Muscle of arm (tissue), 1 donor: ENCODE measurements at regions not wholly inside any gene's neighbourhood (a gene's known extent, or its start where the extent isn't known, plus 50 kb on each side); places are given as distances from the start of the nearest gene placed in this dataset.

Source experiments
- DNase-seq: peaks from one replicate; pipeline ENCODE4 v3.0.0-alpha.2; 2013

GRCh38 chr10:88060762-88061161 lies 197.3 kb downstream of the PTEN start:
- DNase-seq = no peak

- no peak for DNase-seq
These were observed 199.0 kb downstream of the PTEN start for GRCh38 chr10:88062385-88062784.

GRCh38 chr10:88062798-88063472 lies 199.5 kb downstream of the PTEN start:
- no peak for DNase-seq

GRCh38 chr10:88063861-88064557 lies 200.6 kb downstream of the PTEN start:
- DNase-seq = no peak

- peak; percentile 78 for DNase-seq
These were observed 201.4 kb downstream of the PTEN start for GRCh38 chr10:88064608-88065382.

GRCh38 chr10:88065383-88066049 lies 202.1 kb downstream of the PTEN start:
- DNase-seq = no peak

- DNase-seq = no peak
These were observed 202.9 kb downstream of the PTEN start for GRCh38 chr10:88066319-88066718.

- DNase-seq = no peak
These were observed 203.5 kb downstream of the PTEN start for GRCh38 chr10:88066876-88067275.

- no peak for DNase-seq
These were observed 204.3 kb downstream of the PTEN start for GRCh38 chr10:88067737-88068136.

GRCh38 chr10:88069338-88069737 lies 205.9 kb downstream of the PTEN start:
- DNase-seq = no peak

- DNase-seq = no peak
These were observed 206.9 kb downstream of the PTEN start for GRCh38 chr10:88070080-88070880.

- no peak for DNase-seq
These were observed 208.5 kb downstream of the PTEN start for GRCh38 chr10:88071879-88072278.

GRCh38 chr10:88073682-88074081 lies 210.3 kb downstream of the PTEN start:
- no peak for DNase-seq

GRCh38 chr10:88074971-88075370 lies 211.5 kb downstream of the PTEN start:
- DNase-seq = no peak

- no peak for DNase-seq
These were observed 212.8 kb downstream of the PTEN start for GRCh38 chr10:88076027-88076880.

- no peak for DNase-seq
These were observed 214.6 kb downstream of the PTEN start for GRCh38 chr10:88077977-88078376.

- no peak for DNase-seq
These were observed 216.8 kb downstream of the PTEN start for GRCh38 chr10:88080213-88080612.

- DNase-seq = no peak
These were observed 218.1 kb downstream of the PTEN start for GRCh38 chr10:88081457-88082054.

- no peak for DNase-seq
These were observed 219.0 kb downstream of the PTEN start for GRCh38 chr10:88082391-88082790.
